GM10248 (cell line): ENCODE measurements at regions not wholly inside any gene's neighbourhood (a gene's known extent, or its start where the extent isn't known, plus 50 kb on each side); places are given as distances from the start of the nearest gene placed in this dataset.

Experiments
- CTCF ChIA-PET: fragments of 300-600 bp; sonication (Branson Sonifier 250); formaldehyde crosslinking; extraction: SDS; loops from one replicate; lab custom pipeline; 2021; ENCODE audit warnings: antibody characterized with exemption; lab: Yijun Ruan, JAX
- POLR2A ChIA-PET: fragments of 350-650 bp; sonication (Branson Sonifier 250); formaldehyde crosslinking; extraction: SDS; loops from one replicate; lab custom pipeline; 2020; ENCODE audit warnings: antibody characterized with exemption; lab: Yijun Ruan, JAX
- DNase-seq: peaks from one replicate; pipeline ENCODE4 v3.0.0; 2012; ENCODE audit errors: extremely low spot score
- CTCF ChIP-seq: IDR thresholded peaks from 2 replicates; pipeline ENCODE4 v1.5.1; 2012; ENCODE audit warnings: mild to moderate bottlenecking, low read depth; ENCODE audit errors: extremely low read depth, missing control alignments, control extremely low read depth

GRCh38 chr3:188060264-188060835 is 93.6 kb upstream of the LPP start:
- POLR2A ChIA-PET: no interaction called here
- no peak for TF ChIP-seq CTCF
- no peak for DNase-seq
- CTCF ChIA-PET: interaction anchor here (1.4 kb wide), 1 partner anchor 8 kb away, joined by 4 read pairs; no protein-coding TSS in a partner anchor

GRCh38 chr3:188060840-188061544 is 93.0 kb upstream of the LPP start:
- POLR2A ChIA-PET: no interaction called here
- CTCF ChIA-PET: interaction anchor here (1.2 kb wide), 1 partner anchor 11 kb away, joined by 3 read pairs; no protein-coding TSS in a partner anchor
- no peak for TF ChIP-seq CTCF
- no peak for DNase-seq

GRCh38 chr3:188062216-188062615 is 91.7 kb upstream of the LPP start:
- TF ChIP-seq CTCF: no peak
- ChIA-PET CTCF (interaction anchor here (1.0 to 1.2 kb wide), 2 partner anchors 12 to 15 kb away, joined by 3 read pairs; no protein-coding TSS in a partner anchor), POLR2A (no interaction called here)
- DNase-seq: no peak

GRCh38 chr3:188064831-188065493 is 89.0 kb upstream of the LPP start:
- no peak for TF ChIP-seq CTCF
- DNase-seq: no peak
- CTCF ChIA-PET: no interaction called here
- POLR2A ChIA-PET: no interaction called here

- no peak for DNase-seq
- ChIA-PET CTCF (no interaction called here), POLR2A (no interaction called here)
- no peak for TF ChIP-seq CTCF
These were observed 87.8 kb upstream of the LPP start for GRCh38 chr3:188066141-188066540.

GRCh38 chr3:188067932-188068331 is 86.0 kb upstream of the LPP start:
- CTCF ChIA-PET: interaction anchor here (0.8 kb wide), 1 partner anchor 8 kb away, joined by 4 read pairs; no protein-coding TSS in a partner anchor
- no peak for TF ChIP-seq CTCF
- POLR2A ChIA-PET: no interaction called here
- no peak for DNase-seq
